GM19397 (cell line): ENCODE measurements at regions not wholly inside any gene's neighbourhood (a gene's known extent, or its start where the extent isn't known, plus 50 kb on each side); places are given as distances from the start of the nearest gene placed in this dataset.

ENCODE experiments used
- ATAC-seq: cut with Tn5 transposase; IDR thresholded peaks from one replicate; pipeline ENCODE4 v1.9.1; 2021; ENCODE audit warnings: mild to moderate bottlenecking, moderate library complexity; ENCODE audit not compliant: unreplicated experiment

DNA sequence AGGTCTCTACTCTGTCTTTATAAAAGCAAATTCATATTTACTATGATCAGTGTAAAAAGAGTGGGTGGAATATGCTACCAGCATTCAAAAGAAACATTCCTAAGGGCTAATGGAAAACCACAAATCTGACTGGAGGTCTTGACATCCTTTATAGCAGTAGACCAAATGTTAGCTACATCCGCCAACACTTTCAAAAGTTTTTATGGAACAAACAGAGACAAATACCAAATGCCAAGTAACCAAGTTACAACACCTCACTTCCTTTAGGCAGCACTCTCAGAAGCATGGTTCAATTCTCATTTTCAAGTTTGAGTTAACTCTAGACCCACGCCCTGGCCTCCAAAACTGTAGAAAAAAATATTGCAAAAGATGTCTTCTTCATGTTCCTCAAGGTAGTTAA, 78.3 kb upstream of the SETBP1 start:
- ATAC-seq, result no peak

GRCh38 chr18:44602845-44603244, 77.8 kb upstream of the SETBP1 start:
- ATAC-seq, result no peak

GRCh38 chr18:44609181-44609941, 71.3 kb upstream of the SETBP1 start:
- no peak for ATAC-seq

GRCh38 chr18:44620812-44621211, 59.9 kb upstream of the SETBP1 start:
- no peak for ATAC-seq

DNA sequence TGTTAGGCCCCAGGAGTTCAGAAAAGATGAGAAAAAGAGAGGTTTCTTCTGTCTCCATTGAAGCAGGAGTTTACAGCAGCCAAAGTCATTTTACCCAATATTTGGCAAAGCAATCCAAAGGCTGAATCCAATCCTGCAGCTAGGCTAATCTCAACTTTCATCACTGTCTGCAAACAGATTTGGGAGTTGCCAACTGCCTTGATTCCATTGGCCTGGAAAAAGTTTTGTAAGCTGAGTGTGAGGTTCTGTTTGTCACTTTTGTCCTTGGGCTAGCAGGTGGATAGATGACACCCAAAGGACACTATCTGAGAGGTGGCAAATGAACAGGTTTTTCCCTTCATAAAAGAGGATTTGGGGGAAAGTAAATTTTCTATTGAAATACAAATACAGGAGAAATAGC, 56.6 kb upstream of the SETBP1 start:
- no peak for ATAC-seq

DNA sequence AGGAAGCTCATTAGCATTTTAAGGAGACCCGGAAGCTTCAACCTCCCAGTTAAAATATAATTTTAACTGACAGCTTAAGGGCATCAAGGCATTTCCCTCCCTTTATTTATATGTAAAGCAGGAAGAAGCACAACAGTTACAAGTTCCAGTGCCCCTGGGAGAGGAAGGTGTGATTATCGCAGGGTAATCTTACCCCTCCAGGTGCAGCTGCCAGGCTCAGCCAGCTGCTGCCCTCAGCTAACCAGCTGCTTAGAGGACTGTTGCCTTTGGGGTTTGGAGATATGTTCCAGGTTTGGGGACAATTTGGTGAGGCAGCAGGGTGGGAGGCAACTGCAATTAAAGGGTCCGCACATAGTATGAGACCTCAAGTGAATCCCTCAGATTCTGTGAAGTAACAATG, 55.3 kb upstream of the SETBP1 start:
- ATAC-seq, result no peak

GRCh38 chr18:44626236-44626635, 54.5 kb upstream of the SETBP1 start:
- ATAC-seq, result no peak

DNA sequence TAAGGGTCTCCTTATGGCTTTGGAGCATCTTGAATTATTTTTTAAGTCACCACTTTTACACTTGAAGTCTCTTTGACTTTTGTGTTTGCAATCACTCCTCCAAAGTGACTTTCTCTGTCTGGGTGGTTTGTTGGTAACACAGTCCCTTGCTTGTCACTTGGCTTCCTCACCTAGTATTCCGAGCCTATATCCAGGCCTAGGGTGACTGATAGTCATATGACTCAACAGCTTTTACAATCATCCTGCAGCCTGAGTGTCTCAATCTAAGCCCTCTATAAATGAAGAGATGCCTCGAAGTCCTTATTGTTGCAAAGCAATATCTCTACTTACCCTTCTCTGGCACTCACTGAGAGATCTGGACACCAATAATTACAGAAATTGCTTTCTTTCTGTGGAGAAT, 53.9 kb upstream of the SETBP1 start:
- no peak for ATAC-seq

DNA sequence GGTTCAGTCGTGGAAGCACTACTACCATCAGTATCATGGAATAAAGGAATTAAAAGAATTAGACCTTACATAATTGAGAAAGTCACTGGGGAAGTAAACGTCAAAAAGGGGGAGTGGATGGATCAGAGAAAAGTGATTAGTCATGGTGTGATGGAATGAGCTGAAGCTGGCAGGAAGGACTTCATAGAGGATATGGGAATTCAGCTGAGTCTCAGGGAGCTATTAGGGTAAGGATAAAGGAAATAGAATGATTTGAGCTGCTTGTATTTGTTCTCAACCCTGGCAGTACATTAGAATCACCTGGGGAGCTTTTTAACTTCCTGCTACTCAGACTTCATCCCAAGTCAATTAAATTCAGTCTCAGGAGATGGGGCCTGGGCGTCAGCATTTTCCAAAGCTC, 53.4 kb upstream of the SETBP1 start:
- ATAC-seq, result no peak

DNA sequence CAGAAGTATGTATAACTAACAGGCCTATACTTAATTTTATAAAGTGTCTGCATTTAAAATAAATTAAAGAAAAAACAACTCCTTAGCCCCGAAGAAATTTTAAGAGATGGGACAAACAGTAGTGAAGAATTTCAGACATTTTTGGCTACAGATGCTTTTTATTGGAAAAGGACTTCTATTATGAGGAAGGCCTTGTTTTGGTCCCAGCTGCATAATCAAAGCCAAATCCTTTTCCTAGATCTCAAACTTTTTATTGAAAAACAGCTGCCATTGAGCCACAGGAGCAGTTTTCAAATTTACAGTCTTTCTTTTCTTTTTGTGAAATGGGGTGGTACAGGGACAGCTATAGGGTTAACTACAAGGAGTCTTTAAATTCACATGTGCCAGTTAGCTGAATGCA, 51.3 kb upstream of the SETBP1 start:
- ATAC-seq, result no peak

- ATAC-seq, result no peak
These were observed 50.6 kb upstream of the SETBP1 start for GRCh38 chr18:44630118-44630517.
